ENCODE measurements at regions not wholly inside any gene's neighbourhood (a gene's known extent, or its start where the extent isn't known, plus 50 kb on each side); places are given as distances from the start of the nearest gene placed in this dataset.

DNA sequence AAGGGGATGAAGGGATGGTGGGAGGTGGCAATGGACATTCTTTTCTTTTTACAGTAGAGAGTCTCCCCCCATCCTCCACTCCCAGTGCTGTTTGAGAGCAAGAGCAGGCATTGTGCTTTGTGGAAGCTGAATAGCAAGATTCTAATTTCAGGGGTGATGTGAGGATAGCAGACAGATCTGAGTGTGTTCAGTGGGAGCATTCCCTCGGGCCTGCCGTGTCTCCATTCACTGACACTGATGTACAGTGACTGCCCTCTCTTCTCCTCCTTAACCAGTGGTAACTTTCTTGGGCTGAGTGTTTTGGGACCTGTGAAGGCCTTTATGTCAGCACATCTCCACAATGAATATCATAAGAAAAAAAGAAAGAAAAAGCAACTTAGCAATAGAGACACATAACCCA lies 396.6 kb upstream of the RPS6KA3 start:
- TF ChIP-seq, protein P1, sequence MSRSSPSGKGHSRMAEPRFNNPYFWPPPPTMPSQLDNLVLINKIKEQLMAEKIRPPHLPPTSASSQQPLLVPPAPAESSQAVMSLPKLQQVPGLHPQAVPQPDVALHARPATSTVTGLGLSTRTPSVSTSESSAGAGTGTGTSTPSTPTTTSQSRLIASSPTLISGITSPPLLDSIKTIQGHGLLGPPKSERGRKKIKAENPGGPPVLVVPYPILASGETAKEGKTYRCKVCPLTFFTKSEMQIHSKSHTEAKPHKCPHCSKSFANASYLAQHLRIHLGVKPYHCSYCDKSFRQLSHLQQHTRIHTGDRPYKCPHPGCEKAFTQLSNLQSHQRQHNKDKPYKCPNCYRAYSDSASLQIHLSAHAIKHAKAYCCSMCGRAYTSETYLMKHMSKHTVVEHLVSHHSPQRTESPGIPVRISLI (tag by site-specific recombination; IDR thresholded peaks at IDR 0.05) = no peak
- TF ChIP-seq ZNF48 (tag by site-specific recombination; IDR thresholded peaks at IDR 0.05) (no peak), SETDB1 (IDR thresholded peaks at IDR 0.05; ENCODE audit: insufficient read length, low read length) (no peak), ZFP37 (tag by site-specific recombination; IDR thresholded peaks at IDR 0.05) (no peak), GLI2 (tag by site-specific recombination; IDR thresholded peaks at IDR 0.05; ENCODE audit: borderline replicate concordance, low read depth) (no peak), ZNF112 (tag by site-specific recombination; IDR thresholded peaks at IDR 0.05) (no peak), ZNF433 (tag by site-specific recombination; IDR thresholded peaks at IDR 0.05; ENCODE audit: low read depth) (no peak), ZBTB7A (tag by site-specific recombination; IDR thresholded peaks at IDR 0.05; ENCODE audit: low read depth) (no peak), ZNF530 (tag by site-specific recombination; IDR thresholded peaks at IDR 0.05; ENCODE audit: low read depth) (no peak), YY2 (tag by site-specific recombination; IDR thresholded peaks at IDR 0.05) (no peak)
- TF ChIP-seq, protein P2, sequence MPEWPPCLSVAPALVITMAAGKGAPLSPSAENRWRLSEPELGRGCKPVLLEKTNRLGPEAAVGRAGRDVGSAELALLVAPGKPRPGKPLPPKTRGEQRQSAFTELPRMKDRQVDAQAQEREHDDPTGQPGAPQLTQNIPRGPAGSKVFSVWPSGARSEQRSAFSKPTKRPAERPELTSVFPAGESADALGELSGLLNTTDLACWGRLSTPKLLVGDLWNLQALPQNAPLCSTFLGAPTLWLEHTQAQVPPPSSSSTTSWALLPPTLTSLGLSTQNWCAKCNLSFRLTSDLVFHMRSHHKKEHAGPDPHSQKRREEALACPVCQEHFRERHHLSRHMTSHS (tag by site-specific recombination; IDR thresholded peaks at IDR 0.05) = no peak
- TF ChIP-seq, protein P3, sequence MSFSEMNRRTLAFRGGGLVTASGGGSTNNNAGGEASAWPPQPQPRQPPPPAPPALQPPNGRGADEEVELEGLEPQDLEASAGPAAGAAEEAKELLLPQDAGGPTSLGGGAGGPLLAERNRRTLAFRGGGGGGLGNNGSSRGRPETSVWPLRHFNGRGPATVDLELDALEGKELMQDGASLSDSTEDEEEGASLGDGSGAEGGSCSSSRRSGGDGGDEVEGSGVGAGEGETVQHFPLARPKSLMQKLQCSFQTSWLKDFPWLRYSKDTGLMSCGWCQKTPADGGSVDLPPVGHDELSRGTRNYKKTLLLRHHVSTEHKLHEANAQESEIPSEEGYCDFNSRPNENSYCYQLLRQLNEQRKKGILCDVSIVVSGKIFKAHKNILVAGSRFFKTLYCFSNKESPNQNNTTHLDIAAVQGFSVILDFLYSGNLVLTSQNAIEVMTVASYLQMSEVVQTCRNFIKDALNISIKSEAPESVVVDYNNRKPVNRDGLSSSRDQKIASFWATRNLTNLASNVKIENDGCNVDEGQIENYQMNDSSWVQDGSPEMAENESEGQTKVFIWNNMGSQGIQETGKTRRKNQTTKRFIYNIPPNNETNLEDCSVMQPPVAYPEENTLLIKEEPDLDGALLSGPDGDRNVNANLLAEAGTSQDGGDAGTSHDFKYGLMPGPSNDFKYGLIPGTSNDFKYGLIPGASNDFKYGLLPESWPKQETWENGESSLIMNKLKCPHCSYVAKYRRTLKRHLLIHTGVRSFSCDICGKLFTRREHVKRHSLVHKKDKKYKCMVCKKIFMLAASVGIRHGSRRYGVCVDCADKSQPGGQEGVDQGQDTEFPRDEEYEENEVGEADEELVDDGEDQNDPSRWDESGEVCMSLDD (tag by site-specific recombination; IDR thresholded peaks at IDR 0.05) = no peak
- TF ChIP-seq, protein P4, sequence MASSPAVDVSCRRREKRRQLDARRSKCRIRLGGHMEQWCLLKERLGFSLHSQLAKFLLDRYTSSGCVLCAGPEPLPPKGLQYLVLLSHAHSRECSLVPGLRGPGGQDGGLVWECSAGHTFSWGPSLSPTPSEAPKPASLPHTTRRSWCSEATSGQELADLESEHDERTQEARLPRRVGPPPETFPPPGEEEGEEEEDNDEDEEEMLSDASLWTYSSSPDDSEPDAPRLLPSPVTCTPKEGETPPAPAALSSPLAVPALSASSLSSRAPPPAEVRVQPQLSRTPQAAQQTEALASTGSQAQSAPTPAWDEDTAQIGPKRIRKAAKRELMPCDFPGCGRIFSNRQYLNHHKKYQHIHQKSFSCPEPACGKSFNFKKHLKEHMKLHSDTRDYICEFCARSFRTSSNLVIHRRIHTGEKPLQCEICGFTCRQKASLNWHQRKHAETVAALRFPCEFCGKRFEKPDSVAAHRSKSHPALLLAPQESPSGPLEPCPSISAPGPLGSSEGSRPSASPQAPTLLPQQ (tag by site-specific recombination; IDR thresholded peaks at IDR 0.05) = no peak
- Histone ChIP-seq H3K9me3 (ENCODE audit: control insufficient read depth, insufficient read depth, low read depth, low read length) (no peaks in the 10 kb centered on the region), H3K4me3 (ENCODE audit: low read depth, low read length) (no peak overlapping the region), H3K27ac (ENCODE audit: extremely low read depth, low read depth, low read length) (no peak overlapping the region), H3K4me1 (ENCODE audit: control insufficient read depth, insufficient read depth, low read length) (no peaks in the 10 kb centered on the region), H3K36me3 (ENCODE audit: control insufficient read depth in 2 of 2, insufficient read depth in 1 of 2, low read length in 2 of 2) (no peaks in the 10 kb centered on the region)
- ChIA-PET POLR2A (no interaction called here), CTCF (no interaction called here)

DNA sequence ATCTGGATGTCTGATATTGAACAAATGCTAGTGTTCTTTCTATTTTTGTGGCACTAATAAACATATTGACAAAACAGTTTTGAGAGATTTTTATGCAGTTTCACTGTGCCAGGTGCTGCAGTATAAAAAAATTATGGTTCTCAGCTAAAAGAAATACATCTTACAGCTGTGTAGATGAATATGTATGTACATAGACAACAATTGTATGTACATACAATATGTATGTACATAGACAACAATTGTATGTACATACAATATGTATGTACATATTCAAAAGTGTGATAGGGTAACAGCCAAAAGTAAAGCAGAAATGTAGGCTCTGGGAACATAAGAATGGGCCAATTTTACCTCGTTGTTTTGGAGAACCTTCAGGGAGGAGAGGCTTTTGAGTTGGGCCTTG lies 390.0 kb upstream of the RPS6KA3 start:
- no peak for TF ChIP-seq ZNF114 (tag by site-specific recombination; IDR thresholded peaks at IDR 0.05)
- TF ChIP-seq SCRT1 (tag by site-specific recombination; IDR thresholded peaks at IDR 0.05; ENCODE audit: borderline replicate concordance) = no peak
- CTCF ChIA-PET = no interaction called here
- no peaks in the 10 kb centered on the region for H3K36me3 ChIP-seq (ENCODE audit: control insufficient read depth in 2 of 2, insufficient read depth in 1 of 2, low read length in 2 of 2)
- H3K9me3 ChIP-seq (ENCODE audit: control insufficient read depth, insufficient read depth, low read depth, low read length) = no peaks in the 10 kb centered on the region
- H3K4me1 ChIP-seq (ENCODE audit: control insufficient read depth, insufficient read depth, low read length) = no peaks in the 10 kb centered on the region
- H3K27ac ChIP-seq (ENCODE audit: extremely low read depth, low read depth, low read length) = no peak overlapping the region
- POLR2A ChIA-PET = no interaction called here
- H3K4me3 ChIP-seq (ENCODE audit: low read depth, low read length) = no peak overlapping the region

DNA sequence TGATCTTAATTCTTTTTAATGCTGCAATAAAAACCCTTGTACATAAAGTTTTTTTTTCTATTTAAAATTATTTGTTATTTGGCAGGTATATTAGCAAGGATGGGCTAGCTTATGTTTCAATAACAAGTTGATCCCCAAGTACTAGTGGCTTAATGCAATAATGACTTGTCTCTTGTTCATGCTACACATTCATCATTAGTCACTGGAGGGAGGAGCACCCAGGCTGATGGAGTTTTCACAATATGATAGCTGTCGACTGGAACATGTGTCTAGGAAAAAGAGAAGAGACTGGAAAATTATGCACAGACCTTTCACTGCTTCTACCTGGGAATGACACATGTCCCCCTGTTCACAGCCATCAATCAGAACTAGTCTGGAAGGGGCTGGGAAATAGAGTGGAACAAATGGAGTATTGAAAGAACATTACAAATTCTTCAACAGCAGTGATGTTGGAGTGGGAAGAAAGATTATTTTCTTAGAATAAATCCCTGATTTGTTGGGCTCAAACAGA lies 387.9 kb upstream of the RPS6KA3 start:
- no peaks in the 10 kb centered on the region for H3K36me3 ChIP-seq (ENCODE audit: control insufficient read depth in 2 of 2, insufficient read depth in 1 of 2, low read length in 2 of 2)
- ChIA-PET CTCF (no interaction called here), POLR2A (no interaction called here)
- no peak for TF ChIP-seq GFI1B (tag by site-specific recombination; IDR thresholded peaks at IDR 0.05)
- H3K9me3 ChIP-seq (ENCODE audit: control insufficient read depth, insufficient read depth, low read depth, low read length) = no peaks in the 10 kb centered on the region
- H3K4me1 ChIP-seq (ENCODE audit: control insufficient read depth, insufficient read depth, low read length) = no peaks in the 10 kb centered on the region
- H3K27ac ChIP-seq (ENCODE audit: extremely low read depth, low read depth, low read length) = no peak overlapping the region
- H3K4me3 ChIP-seq (ENCODE audit: low read depth, low read length) = no peak overlapping the region
